GM20000 (cell line): ENCODE measurements at regions not wholly inside any gene's neighbourhood (a gene's known extent, or its start where the extent isn't known, plus 50 kb on each side); places are given as distances from the start of the nearest gene placed in this dataset.
"Not testable (repeated sequence)": the region's sequence is repeated elsewhere in the genome, so short reads cannot be mapped to it uniquely, and the experiment has no call there.

Experiments
- DNase-seq: peaks from one replicate; pipeline ENCODE4 v3.0.0; 2012; ENCODE audit warnings: low spot score
- TF ChIP-seq, protein P1 (sequence below): IDR thresholded peaks from 2 replicates; pipeline ENCODE4 v1.5.1; 2012; ENCODE audit warnings: mild to moderate bottlenecking, control low read depth; ENCODE audit errors: extremely low read depth, missing control alignments

GRCh38 chr22:44621401-44622146, 80.4 kb upstream of the PRR5 start:
- DNase-seq: no peak
- TF ChIP-seq, protein P1, sequence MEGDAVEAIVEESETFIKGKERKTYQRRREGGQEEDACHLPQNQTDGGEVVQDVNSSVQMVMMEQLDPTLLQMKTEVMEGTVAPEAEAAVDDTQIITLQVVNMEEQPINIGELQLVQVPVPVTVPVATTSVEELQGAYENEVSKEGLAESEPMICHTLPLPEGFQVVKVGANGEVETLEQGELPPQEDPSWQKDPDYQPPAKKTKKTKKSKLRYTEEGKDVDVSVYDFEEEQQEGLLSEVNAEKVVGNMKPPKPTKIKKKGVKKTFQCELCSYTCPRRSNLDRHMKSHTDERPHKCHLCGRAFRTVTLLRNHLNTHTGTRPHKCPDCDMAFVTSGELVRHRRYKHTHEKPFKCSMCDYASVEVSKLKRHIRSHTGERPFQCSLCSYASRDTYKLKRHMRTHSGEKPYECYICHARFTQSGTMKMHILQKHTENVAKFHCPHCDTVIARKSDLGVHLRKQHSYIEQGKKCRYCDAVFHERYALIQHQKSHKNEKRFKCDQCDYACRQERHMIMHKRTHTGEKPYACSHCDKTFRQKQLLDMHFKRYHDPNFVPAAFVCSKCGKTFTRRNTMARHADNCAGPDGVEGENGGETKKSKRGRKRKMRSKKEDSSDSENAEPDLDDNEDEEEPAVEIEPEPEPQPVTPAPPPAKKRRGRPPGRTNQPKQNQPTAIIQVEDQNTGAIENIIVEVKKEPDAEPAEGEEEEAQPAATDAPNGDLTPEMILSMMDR: no peak

GRCh38 chr22:44620841-44621257, 81.2 kb upstream of the PRR5 start:
- TF ChIP-seq, protein P1: no peak
- no peak for DNase-seq

DNA sequence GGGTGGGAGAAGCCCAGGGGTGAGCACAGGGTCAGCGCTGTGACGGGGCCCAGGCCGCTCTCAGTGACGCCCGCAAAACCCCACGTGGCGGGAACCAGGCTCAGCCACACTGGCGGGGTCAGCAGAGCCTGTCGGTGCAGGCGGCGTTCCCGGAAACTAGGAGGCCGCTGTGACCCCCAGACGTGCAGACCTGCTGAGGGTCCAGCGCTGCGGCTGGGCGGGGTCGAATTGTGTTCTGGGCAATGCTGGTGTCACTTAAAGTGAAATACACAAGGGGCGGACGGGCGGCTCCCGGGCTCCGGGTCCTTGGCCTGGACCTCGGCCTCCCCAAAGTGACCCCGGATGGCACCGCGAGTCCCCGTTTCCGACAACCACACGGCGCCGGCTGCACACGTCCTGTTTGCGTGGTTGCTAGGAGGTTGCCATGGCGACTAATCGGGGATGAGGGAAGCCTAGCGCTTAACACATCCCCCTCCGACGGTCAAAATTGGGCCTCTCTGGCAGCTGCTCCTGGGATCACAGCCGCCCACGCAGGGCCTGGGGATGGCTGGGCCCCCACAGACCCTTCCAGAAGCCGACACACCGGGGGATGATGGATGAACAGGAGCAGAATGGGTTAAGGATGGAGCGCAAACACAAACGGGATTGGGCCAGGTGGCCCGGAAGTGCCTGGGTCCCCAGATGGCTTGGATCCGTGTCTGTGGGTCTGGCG, 81.7 kb upstream of the PRR5 start:
- peak; percentile 70 for DNase-seq
- TF ChIP-seq, protein P1: no peak

- DNase-seq: not testable (repeated sequence)
Measured at GRCh38 chr22:44619560-44620128, 82.4 kb upstream of the PRR5 start.

DNA sequence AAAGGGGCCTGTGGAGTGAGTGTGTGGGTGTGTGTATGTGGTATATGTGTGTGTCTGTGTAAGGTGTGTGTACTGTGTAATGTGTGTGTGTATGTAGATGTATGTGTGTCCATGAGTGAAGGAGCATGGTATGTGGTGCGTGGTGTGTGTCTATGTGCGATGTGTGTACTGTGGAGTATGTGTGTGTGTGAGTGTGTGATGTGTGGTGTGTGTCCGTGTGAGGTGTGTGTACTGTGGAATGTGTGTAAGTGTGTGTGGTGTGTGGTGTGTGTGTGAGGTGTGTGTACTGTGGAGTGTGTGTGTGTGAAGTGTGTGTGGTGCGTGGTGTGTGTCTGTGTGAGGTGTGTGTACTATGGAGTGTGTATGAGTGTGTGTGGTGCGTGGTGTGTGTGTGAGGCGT, 83.1 kb upstream of the PRR5 start:
- not testable (repeated sequence) for DNase-seq

- TF ChIP-seq, protein P1: no peak
- DNase-seq: no peak
Measured at GRCh38 chr22:44618400-44618799, 83.6 kb upstream of the PRR5 start.

DNA sequence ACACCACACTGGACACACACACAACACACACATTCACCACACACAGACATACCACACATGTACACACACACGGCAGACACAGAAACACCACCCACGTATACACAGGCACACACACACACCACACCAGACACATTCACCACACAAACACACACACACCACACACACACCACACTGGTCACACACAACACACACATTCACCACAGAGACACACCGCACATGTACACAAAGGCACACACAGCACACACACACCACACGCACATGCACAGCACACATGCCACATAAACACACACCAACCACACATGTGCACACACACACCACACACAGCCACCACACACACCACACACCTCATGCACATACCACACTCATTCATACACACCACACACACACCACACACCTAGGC, 84.2 kb upstream of the PRR5 start:
- TF ChIP-seq, protein P1: no peak
- no peak for DNase-seq

GRCh38 chr22:44616882-44617655, 84.9 kb upstream of the PRR5 start:
- TF ChIP-seq, protein P1: no peak
- DNase-seq: no peak
